ENCODE measurements at regions not wholly inside any gene's neighbourhood (a gene's known extent, or its start where the extent isn't known, plus 50 kb on each side); places are given as distances from the start of the nearest gene placed in this dataset.
A peak's percentile ranks its signal among the peaks of the same experiment; 100 is the strongest.

DNA sequence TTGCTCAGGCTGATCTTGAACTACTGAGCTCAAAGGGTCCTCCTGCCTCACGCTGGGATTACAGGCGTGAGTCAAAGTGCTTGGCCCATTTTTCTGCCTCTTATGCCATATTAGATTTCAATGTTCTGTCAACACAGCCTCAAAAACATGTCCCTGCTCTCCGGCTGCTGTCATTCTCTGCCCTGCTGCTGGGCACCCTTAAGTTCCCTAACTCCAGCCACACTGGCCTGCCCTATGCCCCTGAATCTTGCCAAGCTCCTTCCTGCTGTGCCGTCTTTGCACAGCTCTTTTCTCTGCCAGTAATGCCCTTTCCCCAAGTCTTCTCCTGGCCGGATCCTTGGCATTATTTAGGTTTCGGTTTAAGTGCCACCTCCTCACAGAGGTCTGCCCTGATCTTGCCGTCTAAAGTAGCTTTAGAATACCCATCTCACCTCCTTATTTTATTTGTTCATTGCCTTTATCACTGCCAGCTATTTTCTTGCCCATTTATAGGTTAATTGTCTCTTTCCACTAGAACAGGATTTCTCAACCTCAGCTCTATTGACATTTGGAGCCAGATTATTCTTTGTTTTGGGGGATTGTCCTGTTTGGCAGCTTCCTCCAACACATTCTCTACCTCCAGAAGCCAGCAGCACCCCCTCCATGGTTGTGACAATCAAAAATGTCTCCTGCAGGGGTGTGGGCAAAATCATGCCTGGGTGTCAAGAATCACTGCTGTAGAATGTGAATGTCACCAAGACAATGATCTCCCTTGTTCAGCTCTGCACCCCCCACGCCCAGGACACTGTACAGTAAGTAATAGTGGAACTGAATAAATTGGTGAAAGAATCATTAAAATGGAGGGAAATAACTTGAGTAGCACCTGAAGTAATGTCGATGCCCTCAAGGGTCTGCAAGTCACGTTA, 168.2 kb downstream of the CYLD start:
- DNase-seq = no peak

DNA sequence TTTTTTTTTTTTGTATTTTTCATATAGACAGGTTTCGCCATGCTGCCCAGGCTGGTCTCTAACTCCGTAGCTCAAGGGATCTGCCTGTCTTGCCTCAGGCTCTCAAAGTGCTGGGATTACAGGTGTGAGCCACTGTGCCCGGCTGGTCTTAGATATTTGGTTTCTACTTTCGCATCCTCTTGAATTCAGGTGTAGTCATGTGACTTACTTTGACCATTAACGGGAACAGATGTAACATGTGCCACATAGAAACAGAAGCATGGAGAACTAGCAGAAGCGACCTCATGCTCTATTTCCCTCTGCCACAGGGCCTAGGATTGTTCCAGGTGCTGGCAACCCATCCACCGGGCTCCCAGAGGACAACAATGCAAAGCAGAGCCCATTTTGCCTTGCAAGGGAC, 166.6 kb downstream of the CYLD start:
- no peak for DNase-seq

DNA sequence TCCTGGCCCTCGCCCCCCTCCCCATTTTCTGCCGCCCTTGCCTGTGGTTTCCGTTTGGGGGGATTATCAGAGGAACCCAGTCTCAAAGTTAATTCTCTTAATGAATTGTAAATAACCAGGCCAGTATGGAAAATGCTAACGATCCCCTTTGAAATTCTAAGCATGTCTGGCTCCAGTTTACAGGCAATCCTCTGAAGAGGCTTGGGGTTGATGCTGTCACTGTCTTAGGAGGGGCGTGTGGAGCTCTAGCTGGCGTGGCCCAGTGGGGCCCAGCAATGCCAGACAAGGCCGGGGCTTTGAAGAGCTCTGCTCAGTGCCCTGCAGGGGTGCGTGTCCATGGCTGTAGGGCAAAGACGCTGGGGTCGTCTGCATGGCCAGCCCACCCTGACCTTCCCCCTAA, 164.6 kb downstream of the CYLD start:
- DNase-seq = no peak

DNA sequence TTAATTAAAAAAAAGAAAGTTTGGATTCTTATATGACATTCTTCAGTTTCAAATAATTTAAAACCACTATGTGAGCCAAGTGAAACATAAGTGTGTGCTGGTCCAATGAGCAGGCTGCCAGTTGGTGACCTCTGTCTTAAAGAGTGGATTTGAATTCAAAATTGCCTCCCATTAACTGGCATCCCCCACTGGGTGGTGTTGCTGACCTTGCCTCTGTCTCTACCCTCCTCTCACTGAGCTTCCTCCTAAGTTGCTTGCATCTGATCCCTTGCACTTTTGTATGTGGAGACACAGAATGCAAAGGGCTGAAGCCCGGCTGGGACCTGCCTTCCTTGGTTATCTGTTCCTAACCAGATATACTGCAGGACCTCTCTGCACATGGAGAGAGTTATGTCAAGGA, 160.6 kb downstream of the CYLD start:
- DNase-seq = no peak

DNA sequence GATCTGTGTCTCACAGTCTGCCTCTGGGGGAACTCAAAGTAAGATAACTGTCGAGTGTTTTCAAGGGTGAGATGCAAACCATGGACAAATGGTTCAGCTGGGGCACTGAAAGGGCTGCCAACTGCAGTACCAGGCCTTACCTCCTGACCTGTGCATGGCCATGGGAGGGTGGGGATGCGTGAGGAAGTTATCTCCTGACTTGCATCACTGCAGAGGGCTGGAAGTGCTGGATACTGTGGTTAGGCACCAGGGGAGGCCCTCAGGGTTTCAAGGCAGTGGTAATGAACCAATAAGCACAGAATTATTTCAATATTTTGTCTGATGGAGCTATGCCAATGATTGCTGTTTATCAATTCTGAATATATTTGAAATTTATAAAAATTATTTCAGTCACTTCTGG, 159.2 kb downstream of the CYLD start:
- DNase-seq = no peak

DNA sequence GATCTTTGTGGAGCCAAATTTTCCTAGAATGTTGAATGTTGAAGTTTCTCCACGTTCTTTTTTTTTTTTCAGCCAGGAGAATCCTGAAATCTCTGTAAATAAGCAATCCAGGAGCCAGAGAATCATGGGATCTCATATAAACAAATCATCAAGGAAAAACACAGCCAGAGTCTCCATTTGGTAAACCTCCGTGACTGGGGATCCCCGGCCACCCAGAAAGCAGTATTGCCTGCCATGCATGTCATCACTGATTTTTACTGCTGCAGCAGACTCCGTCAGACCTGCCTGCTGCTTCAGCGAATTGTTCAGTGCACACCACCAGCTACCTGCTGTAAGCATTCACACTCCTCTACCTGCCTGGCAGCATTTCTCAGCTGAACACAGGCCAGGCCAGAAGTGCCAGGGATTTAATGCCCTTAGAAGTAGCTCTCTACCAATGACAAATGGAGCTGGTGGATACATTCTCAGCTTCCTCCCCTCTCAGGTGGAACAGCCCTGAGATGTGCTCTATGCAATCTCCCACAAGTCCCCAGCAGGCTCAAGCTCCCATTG, 158.6 kb downstream of the CYLD start:
- no peak for DNase-seq

DNA sequence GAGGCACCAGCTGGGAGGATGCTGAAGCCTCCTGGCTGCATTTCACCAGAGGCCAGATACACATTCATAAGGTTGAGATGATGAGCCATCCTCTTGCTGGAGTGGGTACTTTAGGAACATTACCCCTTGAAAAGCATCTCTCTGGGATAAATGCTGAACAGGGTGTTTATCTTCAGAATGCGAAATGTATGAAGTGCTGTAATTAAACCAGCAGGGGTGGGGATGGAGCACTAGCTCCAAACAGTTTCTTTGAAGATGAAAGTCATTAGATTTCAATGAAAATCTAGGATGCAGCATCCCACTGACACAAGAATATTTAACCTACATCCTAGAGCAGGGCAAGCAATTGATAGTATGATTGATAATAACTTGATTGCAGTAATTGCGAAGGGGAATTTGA, 158.1 kb downstream of the CYLD start:
- no peak for DNase-seq

DNA sequence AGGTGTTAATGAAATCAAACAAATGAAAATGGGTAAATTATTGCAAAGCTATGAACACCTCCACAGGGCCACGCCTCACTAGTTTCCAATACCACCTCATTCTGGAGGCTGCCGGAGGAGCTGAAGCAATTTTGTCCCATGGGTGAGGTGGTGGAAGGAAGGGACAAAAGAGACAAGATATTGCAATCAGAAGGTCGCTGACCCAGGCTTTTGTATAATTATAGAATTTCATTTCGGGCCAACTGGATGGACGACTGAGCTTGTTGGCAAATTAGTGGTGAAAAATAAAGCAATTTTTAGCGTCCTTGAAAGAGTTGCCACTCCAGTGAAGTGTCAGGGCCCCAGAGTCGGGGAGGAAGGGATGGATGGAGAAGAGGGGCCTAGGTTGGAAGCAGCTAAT, 147.9 kb downstream of the CYLD start:
- DNase-seq = no peak

DNA sequence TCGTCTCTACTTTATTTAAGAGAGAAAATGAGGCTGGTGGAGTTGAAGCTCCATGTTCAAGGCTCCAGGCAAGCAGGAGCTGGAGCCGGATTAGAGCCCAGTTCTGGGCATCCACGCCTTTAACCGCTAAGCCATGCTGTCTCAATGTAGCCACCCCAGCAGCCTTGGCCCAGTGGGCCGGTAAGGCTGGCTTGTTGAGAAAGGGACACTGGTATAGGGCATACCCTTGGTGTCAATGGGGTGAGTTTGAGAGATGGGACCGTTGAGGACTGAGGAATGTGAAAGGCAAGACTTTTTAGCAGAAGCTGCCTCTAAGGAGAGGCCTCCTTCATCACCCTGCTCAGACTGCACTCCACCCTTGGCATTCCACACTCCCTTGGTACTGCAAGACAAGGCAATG, 147.4 kb downstream of the CYLD start:
- DNase-seq = no peak

DNA sequence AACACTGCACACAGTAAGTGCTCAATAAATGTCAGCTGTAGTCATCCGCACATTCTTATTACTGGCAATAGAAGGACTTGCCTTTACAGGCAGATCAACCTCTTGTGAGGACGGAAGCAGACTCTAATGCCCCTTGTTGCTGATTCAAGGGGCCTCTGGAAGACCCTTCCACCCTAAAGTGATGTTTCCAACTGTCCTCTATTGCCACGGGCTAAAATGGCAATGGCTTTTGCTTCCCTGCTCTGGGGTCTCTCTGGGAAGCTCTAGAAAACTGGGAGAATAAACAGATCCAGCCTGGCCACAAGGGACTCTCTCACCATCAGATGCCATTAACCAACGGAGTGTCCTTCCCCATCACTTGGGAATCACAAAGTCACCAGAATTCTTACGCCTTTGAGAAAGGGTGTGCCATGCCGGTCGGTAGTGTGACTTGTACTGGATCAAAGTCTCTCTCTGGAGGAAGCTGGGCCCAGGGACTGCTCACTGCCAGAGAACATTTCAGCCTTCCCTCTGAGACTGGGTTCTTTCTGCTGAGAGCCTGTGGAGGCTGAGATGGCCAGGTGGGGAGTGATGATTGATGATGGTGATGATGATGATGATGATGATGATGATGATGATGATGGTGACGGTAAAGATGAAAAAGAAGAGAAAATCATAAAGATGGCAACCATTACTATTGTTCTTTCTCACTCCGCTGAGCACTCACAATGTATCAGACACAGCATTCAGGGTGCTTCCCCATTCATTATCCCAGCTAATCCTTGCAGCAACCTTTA, 146.8 kb downstream of the CYLD start:
- DNase-seq = no peak

DNA sequence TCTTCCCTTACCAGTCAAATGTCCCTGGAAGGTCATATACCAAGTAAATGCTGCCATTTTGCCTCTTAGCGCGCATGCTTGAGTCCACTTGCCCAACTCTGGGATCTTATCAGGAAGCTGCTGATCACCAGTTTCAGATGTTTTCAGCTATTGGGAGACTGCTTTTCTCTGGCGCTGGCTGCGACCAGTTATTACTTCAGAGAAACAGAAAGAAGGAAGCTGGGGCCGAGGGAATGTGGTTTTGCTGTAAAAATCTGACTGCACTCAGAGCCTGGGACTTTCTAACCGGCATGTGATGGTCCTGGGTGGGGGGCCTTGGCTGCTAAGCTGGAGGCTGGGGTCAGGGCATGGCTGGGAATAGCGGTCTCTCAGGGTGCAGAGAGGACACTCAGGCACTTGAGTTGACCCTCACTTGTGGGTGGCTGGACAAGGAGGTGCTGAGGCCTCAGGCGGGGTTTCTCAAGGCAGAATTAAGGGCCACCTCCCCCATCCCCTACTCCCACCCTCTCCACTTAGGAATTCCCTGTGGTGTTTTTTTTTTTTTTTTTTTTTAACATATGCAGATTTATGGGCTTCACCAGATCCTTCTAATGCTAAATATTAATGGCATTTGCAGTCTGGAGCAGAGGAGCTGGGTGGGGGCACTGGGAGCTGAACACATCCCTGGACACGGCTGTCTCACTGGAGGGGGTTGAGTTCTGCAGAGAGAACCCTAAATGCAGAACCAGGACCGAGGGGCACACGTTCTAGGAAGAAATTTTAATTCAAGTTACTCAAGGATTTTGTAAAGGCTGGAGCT, 145.8 kb downstream of the CYLD start:
- no peak for DNase-seq

DNA sequence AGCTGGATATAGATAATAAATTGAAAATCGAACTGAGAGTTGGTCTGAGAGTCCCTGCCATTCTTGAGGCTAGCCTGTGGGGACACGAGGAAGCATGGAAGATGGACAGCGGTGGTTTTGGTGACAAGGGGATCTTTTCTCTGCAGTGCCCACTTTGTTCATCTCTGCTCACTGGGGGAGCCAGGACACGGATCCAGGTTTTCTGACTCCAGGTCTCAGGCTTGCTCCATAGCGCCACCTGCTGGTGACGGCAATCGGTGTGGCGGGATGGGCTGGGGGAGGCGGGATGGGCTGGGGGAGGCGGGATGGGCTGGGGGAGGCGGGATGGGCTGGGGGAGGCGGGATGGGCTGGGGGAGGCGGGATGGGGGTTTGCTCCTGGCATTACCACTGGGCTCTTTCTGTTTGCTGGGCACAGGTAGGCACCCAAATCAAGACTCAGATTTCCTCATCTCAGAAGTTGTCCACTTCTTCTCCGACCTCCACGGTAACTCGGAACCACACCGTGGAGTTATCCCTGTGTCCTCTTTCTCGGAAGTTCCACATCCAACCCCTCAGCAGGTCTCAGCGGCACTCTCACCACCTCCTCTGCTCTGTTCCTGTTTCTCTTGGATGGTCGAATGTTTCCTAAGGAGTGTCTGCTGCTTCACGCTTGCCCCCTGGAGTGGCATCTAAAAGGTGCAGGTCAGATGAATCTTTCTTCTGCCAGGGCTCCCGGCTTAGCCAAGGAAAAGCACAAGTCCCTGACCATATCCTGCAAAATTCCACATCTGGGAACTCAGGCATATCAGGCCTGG, 142.4 kb downstream of the CYLD start:
- no peak for DNase-seq

DNA sequence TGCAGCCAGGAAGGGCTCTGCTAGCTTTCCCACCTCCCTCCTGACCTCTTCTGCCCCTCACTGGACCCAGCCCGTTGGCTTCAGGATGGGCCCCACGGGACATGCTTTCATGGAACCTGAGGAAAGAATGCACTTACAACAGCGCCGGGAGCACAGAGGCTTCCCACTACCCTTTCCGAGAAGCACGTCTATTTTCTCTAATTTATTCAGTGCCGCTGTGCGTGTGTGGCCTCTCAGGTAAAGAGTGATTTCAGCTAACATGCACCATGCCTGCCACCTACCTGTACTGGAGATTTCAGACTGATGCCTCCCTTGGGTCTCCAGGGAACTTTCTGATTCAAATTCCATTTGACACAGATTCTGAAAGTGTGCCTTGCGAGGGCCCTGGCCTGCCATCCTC, 140.1 kb downstream of the CYLD start:
- DNase-seq = peak; percentile 68

DNA sequence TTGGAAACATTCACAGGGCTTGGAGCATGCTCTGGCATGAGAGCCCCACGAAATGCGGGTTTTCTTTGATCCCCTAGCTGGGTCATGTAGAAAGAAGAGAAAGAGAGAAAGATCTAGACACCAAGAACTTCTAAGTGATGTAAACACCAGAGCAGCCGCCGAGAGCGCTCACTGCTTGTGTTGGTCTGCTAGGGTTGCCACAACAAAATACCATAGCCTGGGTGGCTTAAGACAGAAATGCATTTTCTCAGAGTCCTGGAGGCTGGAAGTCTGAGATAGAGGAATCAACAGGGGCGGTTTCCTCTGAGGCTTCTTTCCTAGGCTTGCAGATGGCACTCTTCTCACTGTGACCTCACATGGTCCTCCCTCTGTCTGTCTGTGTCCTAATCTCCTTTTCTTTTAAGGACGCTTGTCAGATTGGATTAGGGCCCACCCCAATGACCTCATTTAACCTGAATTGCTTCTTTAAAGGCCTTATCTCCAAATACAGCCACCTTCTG, 139.5 kb downstream of the CYLD start:
- no peak for DNase-seq

DNA sequence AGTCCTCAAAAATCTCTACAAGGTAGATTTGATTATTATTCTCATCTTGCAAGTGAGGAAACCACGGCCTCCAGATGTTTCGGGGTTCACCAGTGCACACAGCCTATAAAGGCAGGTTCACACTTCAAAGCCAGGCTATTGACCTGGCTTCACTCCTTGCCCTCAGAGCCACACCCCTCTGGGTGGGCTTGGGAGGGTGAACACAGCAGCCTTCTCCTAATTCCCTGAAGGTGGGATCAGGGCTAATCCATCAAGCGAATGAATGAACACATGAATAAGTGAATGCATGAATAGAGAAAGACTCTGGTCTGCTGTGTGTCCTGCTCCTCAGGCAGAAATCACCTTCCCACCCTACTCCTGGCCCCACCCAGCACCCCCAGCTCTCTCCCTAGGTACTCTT, 139.0 kb downstream of the CYLD start:
- DNase-seq = no peak

DNA sequence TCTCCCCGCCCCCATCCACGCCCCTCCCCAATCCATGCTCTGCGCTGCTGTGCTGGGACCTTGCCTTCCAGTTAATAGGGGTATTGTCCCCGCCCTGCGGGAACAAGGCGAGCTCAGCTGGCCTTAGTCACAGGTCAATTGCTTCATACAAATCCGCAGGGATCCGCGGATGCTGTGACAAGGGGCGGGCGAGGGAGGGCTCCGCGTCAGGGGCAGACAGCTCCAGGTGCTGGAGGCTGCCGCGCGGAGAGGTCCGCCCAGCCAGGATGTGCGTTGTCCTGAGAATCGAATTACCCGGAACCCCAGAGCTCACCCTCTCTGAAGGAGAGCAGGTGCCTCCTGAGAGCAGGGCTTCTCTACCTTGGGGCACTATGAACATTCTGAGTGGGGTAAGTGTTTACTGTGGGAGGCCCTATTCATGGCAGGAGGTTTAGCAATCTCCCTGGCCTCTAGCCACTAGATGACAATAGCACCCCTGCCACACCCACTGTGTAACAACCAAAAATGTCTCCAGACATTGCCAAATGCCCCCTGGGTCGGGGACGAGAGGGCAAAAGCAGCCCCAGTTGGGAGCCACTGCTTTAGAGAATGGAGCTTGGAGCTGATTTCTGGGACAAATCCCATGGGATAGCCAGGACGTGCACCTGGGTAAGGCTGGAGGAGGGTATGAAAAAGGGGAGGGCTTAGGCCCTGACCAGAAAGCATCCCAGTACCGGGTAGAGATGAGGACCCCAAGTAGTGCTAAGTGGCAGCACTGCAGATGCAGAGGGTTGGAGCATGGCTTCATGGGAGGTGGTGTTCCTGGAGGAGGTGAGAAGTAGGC, 138.2 kb downstream of the CYLD start:
- DNase-seq = peak; percentile 76

DNA sequence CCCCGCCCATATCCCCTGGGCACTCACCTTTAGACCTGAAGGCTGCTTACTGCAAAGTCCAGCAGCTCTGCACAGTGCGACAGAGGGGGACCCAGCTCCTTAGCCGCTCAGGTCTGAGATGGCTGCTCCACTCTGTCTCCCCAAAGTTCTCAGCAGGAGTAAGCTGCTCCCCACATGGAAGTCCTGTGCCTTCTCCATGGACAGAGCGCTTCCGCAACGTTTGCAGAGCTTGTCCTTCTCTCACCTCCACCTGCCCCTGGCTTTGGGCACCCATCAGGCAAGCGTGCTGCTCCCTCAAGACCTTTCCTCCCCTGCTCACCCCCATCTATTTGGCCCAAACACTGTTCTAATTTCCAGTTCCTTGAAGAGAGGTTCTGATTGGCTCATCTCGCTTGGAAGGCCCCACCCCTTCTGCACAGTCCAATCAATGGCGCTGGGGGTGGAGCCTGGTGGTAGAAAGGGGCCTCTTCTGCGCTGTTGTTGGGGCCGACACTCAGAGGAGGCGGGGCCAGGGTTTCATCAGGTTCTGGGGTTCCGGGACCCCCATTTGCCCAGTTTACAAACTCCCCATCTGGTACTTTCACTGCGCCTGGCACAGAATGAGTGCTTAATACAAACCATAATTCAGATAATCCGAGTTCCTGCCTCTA, 137.2 kb downstream of the CYLD start:
- no peak for DNase-seq

DNA sequence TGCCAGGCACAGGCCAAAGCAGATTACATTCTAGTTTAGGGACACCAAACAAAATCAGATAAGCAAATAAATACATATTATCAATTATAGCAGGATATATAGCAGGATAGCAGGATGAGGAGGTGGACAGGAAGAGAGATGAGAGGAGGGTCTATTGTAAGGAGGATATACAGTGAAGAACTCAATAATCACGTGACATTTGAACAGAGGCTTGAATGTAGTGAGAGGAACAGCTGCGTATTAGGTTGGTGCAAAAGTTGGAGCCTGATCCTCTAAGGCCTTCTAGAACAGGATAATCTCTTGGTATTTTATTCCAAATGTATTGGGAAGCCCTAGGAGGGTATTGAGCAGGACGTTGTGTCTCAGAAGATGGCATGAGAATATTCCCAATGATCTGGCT, 136.7 kb downstream of the CYLD start:
- DNase-seq = no peak

DNA sequence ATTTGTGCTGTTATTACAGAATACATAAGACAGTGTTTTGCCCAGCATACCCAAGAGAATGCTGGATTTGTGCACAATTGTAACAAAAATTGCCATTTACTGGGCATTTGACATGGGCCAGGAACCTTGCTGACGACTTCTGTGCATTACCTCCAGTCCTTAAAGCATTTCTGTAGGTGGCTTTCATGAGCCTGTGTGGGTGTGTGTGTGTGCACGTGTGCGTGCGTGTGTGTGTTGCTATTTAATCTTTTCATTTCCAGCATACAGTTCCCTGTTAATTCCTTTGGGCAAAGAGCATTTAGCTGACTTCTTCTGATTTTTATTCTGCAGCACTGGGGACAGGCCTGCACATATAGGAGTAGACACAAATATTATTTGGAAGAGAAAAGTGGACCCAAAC, 134.4 kb downstream of the CYLD start:
- no peak for DNase-seq

DNA sequence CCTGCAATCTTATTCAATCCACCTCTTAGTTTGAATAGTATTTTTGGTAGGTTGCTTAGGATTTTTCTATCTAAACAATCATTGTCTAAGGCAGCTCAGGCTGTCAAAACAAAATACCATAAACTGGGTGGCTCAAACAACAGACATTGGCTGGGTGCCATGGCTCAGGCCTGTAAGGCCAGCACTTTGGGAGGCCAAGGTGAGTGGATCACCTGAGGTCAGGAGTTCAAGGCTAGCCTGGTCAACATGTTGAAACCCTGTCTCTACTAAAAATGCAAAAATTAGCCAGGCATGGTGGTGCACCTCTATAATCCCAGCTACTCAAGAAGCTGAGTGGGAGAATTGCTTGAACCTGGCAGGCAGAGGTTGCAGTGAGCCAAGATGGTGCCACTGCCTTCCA, 126.7 kb downstream of the CYLD start:
- DNase-seq = no peak

DNA sequence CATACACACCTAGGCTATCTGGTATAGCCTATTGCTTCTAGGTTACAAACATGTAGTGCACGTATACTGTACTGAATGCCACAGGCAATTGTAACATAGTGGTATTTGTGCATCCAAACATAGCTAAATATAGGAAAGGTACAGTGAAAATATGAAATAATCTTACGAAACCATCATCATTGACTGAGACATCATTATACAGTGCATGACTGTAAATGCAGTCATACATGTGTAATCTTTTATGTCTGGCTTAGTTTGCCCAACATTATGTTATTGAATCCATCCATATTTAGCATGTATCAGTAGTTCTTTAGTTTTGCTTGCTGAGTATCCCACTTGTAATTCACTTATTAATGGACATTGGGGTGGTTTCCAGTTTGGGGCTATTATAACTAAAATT, 124.9 kb downstream of the CYLD start:
- no peak for DNase-seq
